Stomach (tissue), 4 donors: ENCODE measurements at regions not wholly inside any gene's neighbourhood (a gene's known extent, or its start where the extent isn't known, plus 50 kb on each side); places are given as distances from the start of the nearest gene placed in this dataset.

ENCODE experiments used
- CTCF ChIP-seq, 7 experiments: fragments of 450-650 bp in 4 of 7; fragments of 200-600 bp in 3 of 7; sonication (generic) in 3 of 7; IDR thresholded peaks; one replicate each; pipeline ENCODE4 v1.5.1; 2016 to 2019; ENCODE audit warnings: antibody characterized with exemption in 7 of 7, control low read depth in 2 of 7, mild to moderate bottlenecking in 1 of 7
- EP300 ChIP-seq: sonication (generic); formaldehyde crosslinking; IDR thresholded peaks from one replicate; pipeline ENCODE4 v1.6.1; 2017; ENCODE audit warnings: antibody characterized with exemption
- POLR2A ChIP-seq, 4 donors: fragments of 450-650 bp; IDR thresholded peaks; one replicate each; pipeline ENCODE4 v1.6.1; 2016; ENCODE audit warnings: antibody characterized with exemption in 4 of 4, control low read depth in 2 of 4, mild to moderate bottlenecking in 1 of 4, moderate library complexity in 1 of 4
- POLR2AphosphoS5 ChIP-seq, 3 donors: sonication (generic); formaldehyde crosslinking; IDR thresholded peaks; one replicate each; pipeline ENCODE4 v1.6.1; 2016; ENCODE audit warnings: antibody characterized with exemption in 3 of 3

- TF ChIP-seq POLR2A (IDR thresholded peaks at IDR 0.05): no peak
- TF ChIP-seq CTCF (IDR thresholded peaks at IDR 0.05): no peak
- TF ChIP-seq POLR2AphosphoS5 (IDR thresholded peaks at IDR 0.05): no peak
- TF ChIP-seq EP300: no peak
Observed at GRCh38 chr18:55974521-55974920, 386.5 kb upstream of the TCF4 start.
